ENCODE measurements at regions not wholly inside any gene's neighbourhood (a gene's known extent, or its start where the extent isn't known, plus 50 kb on each side); places are given as distances from the start of the nearest gene placed in this dataset.

DNA sequence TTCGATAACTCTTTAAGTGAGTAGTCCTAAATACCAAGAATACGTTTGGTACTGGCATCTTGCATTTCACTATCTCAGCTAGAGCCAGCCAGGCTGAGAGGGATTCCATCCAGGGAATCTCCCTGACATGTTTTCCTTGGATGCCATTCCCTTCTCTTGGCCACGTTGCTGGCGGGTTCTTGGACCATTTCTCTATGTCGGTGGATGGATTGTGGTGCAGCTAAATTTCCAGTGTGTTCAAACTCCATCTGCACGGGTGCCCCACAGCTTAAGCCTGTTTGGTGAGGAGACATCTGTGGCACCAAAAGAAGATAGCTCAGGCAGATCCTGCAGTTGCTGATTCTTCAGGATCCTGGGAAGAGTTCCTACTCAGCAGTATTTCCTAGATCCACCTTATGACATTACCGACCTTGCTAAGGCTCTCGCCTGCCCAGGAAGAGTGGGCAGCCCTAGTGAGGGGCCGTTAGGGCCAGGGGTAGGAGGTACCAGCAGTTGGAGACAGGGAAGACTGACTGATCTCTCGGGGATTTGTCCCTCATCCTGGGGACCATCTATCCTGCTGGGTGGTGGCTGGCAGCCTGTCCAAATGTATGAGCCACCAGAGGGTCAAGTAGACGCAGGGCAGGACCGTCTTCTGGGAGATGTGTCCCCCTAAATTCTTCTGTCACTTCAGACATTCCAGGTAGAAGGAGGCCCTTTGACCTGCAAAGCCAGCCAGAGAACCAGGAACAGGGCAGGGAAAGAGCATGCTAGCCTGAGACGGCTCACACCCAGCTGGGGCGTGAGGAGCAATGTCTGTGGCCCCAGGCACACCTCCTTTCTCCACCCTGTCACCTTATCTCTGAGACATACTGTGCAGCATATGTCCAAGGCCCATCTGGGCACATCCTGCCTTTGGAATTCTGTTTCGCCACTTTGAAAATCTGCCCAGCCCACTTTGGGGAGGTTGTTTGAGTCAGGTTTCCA, 72.6 kb upstream of the CAPRIN2 start:
- Histone ChIP-seq H3K4me1 (ENCODE audit: control insufficient read depth, insufficient read depth, low read length) (peaks cover 12% of the 10 kb centered on the region), H3K27me3 (ENCODE audit: control insufficient read depth, insufficient read depth, low read length) (peaks cover 6% of the 10 kb centered on the region), H3K9me3 (ENCODE audit: control insufficient read depth, insufficient read depth, low read length) (no peaks in the 10 kb centered on the region), H3K27ac (ENCODE audit: low read length) (no peak overlapping the region), H3K4me3 (ENCODE audit: low read length) (no peak overlapping the region), H3K36me3 (ENCODE audit: control insufficient read depth, insufficient read depth, low read length) (no peaks in the 10 kb centered on the region)
- peaks cover 18 to 19% of the 10 kb centered on the region in 2 donors for H3K4me1 Mint-ChIP-seq
- no peak overlapping the region for H3K27ac Mint-ChIP-seq
- intact Hi-C loops (cut with micrococcal nuclease): no loop called here
- TF ChIP-seq, protein P1, sequence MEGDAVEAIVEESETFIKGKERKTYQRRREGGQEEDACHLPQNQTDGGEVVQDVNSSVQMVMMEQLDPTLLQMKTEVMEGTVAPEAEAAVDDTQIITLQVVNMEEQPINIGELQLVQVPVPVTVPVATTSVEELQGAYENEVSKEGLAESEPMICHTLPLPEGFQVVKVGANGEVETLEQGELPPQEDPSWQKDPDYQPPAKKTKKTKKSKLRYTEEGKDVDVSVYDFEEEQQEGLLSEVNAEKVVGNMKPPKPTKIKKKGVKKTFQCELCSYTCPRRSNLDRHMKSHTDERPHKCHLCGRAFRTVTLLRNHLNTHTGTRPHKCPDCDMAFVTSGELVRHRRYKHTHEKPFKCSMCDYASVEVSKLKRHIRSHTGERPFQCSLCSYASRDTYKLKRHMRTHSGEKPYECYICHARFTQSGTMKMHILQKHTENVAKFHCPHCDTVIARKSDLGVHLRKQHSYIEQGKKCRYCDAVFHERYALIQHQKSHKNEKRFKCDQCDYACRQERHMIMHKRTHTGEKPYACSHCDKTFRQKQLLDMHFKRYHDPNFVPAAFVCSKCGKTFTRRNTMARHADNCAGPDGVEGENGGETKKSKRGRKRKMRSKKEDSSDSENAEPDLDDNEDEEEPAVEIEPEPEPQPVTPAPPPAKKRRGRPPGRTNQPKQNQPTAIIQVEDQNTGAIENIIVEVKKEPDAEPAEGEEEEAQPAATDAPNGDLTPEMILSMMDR (IDR thresholded peaks at IDR 0.05): no peak
- H3K9me3 Mint-ChIP-seq: no peaks in the 10 kb centered on the region
- no peak for ATAC-seq
- 73% methylated on average over 15 of the region's 15 CpGs for WGBS (ENCODE audit: insufficient coverage)
- peaks cover 25 to 34% of the 10 kb centered on the region in 2 donors for H3K27me3 Mint-ChIP-seq (ENCODE audit: low read depth in 2 of 2)
- no peaks in the 10 kb centered on the region for H3K36me3 Mint-ChIP-seq
- no peak for DNase-seq
- H3K4me3 Mint-ChIP-seq: no peak overlapping the region

DNA sequence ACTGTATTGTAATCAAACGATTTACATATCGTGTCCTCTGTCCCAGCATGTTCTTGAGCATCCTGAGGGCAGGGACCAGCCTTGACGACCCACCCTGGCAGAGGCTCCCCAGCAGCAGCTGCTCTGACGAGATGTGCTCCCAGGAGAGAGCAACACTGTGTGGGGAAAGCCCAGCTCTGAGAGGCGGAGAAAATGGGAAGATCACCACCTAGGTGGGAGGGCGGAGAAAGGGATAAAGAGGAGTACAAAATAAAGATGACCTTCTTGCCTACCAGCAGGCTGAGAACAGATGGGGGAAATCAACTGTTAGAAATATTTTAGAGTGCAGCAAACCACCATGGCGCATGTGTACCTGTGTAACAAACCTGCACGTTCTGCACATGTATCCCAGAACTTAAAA, 71.5 kb upstream of the CAPRIN2 start:
- intact Hi-C loops (cut with micrococcal nuclease): no loop called here
- Mint-ChIP-seq H3K27ac (no peak overlapping the region), H3K27me3 (ENCODE audit: low read depth in 2 of 2) (peaks cover 25 to 28% of the 10 kb centered on the region in 2 donors), H3K9me3 (no peaks in the 10 kb centered on the region), H3K4me1 (peaks cover 24 to 27% of the 10 kb centered on the region in 2 donors), H3K36me3 (no peaks in the 10 kb centered on the region), H3K4me3 (no peak overlapping the region)
- Histone ChIP-seq H3K27ac (ENCODE audit: low read length) (no peak overlapping the region), H3K4me3 (ENCODE audit: low read length) (no peak overlapping the region), H3K27me3 (ENCODE audit: control insufficient read depth, insufficient read depth, low read length) (peaks cover 6% of the 10 kb centered on the region), H3K9me3 (ENCODE audit: control insufficient read depth, insufficient read depth, low read length) (no peaks in the 10 kb centered on the region), H3K36me3 (ENCODE audit: control insufficient read depth, insufficient read depth, low read length) (no peaks in the 10 kb centered on the region), H3K4me1 (ENCODE audit: control insufficient read depth, insufficient read depth, low read length) (peaks cover 12% of the 10 kb centered on the region)
- DNase-seq: no peak
- TF ChIP-seq, protein P1 (IDR thresholded peaks at IDR 0.05): no peak
- ATAC-seq: no peak
- WGBS (ENCODE audit: insufficient coverage): 85% methylated on average over 7 of the region's 8 CpGs

DNA sequence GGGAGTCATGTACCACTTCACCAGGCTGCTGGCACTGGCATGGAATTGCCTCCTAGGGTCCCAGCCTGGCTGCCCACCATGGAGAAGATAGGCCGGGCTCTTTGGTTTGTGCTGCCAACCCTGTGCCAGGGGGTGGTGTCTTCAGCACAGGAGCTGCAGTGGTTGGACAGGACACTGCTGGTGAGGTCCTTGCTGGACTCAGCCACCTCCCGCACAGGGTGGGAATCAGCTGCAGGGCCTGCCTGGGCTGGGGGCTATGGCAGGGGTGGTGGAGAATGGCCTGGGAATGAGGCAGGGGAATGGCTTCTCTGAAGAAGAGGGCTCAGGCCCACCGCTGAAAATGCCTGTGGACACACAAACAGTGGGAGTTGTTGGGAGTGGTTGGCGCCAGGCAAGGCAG, 70.6 kb upstream of the CAPRIN2 start:
- peaks cover 25 to 26% of the 10 kb centered on the region in 2 donors for H3K27me3 Mint-ChIP-seq (ENCODE audit: low read depth in 2 of 2)
- 94% methylated on average over 4 of the region's 4 CpGs for WGBS (ENCODE audit: insufficient coverage)
- H3K4me1 Mint-ChIP-seq: peaks cover 24 to 27% of the 10 kb centered on the region in 2 donors
- Histone ChIP-seq H3K27me3 (ENCODE audit: control insufficient read depth, insufficient read depth, low read length) (peaks cover 6% of the 10 kb centered on the region), H3K9me3 (ENCODE audit: control insufficient read depth, insufficient read depth, low read length) (no peaks in the 10 kb centered on the region), H3K27ac (ENCODE audit: low read length) (no peak overlapping the region), H3K4me3 (ENCODE audit: low read length) (no peak overlapping the region), H3K4me1 (ENCODE audit: control insufficient read depth, insufficient read depth, low read length) (peaks cover 12% of the 10 kb centered on the region), H3K36me3 (ENCODE audit: control insufficient read depth, insufficient read depth, low read length) (no peaks in the 10 kb centered on the region)
- TF ChIP-seq, protein P1 (IDR thresholded peaks at IDR 0.05): no peak
- no peak overlapping the region for H3K4me3 Mint-ChIP-seq
- no peak overlapping the region for H3K27ac Mint-ChIP-seq
- intact Hi-C loops (cut with micrococcal nuclease): no loop called here
- no peaks in the 10 kb centered on the region for H3K36me3 Mint-ChIP-seq
- H3K9me3 Mint-ChIP-seq: no peaks in the 10 kb centered on the region
- ATAC-seq (no peak), DNase-seq (no peak)

Data from natural killer cell (primary cell).